AG04449 (cell line): ENCODE measurements at regions not wholly inside any gene's neighbourhood (a gene's known extent, or its start where the extent isn't known, plus 50 kb on each side); places are given as distances from the start of the nearest gene placed in this dataset.
"Not testable (repeated sequence)": the region's sequence is repeated elsewhere in the genome, so short reads cannot be mapped to it uniquely, and the experiment has no call there.

Source experiments
- CTCF ChIA-PET: fragments of 350-600 bp; formaldehyde crosslinking; extraction: SDS; loops from one replicate; lab custom pipeline; 2021; ENCODE audit warnings: antibody characterized with exemption; lab: Yijun Ruan, JAX
- POLR2A ChIA-PET: fragments of 400-600, 350-600 bp; formaldehyde crosslinking; extraction: SDS; loops from one replicate; lab custom pipeline; 2020; ENCODE audit warnings: antibody characterized with exemption, inconsistent platforms; lab: Yijun Ruan, JAX
- DNase-seq: peaks from one replicate; pipeline ENCODE4 v3.0.0-alpha.2; 2010; ENCODE audit warnings: low read depth, low spot score
- H3K4me3 ChIP-seq: 2 replicates; pipeline ENCODE4 v1.5.1; 2011; ENCODE audit warnings: low read depth, mild to moderate bottlenecking, control low read depth, low read length
- TF ChIP-seq, protein P1 (sequence below): IDR thresholded peaks from one replicate; pipeline ENCODE4 v1.5.1; 2011; ENCODE audit warnings: mild to moderate bottlenecking, moderate library complexity, low read length, control low read depth, inconsistent platforms; ENCODE audit not compliant: insufficient read depth; ENCODE audit errors: missing control alignments

DNA sequence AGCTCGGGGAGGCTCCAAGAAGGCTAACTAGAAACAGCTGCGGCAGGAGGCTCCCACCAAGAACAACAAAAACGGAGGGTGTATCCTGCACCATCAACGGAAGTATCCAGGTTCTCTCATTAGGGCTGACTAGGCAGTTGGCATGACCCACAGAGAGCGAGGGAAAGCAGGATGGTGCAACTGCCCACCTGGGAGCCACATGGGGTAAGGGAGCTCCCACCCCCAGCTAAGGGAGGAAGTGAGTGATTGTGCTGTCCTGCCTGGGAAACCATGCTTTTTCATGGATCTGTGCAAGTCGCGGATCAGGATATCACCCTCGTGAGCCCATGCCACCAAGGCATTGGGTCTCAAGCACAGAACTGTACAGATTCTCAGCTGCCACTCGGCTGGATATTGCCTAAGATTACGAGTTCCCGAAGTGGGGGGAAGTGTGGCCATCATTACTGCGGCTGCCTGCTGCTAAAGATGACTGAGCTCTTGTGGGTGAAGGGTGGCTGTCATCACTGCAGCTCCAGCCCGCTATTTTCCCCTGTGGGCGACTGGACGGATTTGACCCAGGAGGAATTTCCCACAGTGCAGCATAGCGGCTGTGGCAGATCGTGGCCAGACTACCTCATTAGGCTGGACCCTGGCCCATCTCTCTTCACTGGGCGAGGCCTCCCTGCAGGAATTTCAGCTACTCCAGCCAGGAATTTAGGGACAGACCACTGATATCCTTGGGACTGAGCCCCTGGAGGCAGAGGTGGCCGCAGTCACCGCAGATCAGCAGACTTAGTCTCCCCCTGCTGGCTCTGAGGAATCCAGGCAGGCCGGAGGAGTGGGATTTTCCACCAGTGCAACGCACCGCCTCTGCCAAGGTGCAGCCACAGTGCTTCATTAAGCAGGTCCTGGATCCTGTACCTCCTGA, 515.7 kb downstream of the FRK start:
- TF ChIP-seq, protein P1, sequence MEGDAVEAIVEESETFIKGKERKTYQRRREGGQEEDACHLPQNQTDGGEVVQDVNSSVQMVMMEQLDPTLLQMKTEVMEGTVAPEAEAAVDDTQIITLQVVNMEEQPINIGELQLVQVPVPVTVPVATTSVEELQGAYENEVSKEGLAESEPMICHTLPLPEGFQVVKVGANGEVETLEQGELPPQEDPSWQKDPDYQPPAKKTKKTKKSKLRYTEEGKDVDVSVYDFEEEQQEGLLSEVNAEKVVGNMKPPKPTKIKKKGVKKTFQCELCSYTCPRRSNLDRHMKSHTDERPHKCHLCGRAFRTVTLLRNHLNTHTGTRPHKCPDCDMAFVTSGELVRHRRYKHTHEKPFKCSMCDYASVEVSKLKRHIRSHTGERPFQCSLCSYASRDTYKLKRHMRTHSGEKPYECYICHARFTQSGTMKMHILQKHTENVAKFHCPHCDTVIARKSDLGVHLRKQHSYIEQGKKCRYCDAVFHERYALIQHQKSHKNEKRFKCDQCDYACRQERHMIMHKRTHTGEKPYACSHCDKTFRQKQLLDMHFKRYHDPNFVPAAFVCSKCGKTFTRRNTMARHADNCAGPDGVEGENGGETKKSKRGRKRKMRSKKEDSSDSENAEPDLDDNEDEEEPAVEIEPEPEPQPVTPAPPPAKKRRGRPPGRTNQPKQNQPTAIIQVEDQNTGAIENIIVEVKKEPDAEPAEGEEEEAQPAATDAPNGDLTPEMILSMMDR: peak; percentile 2
- DNase-seq: no peak
- H3K4me3 ChIP-seq: no peak overlapping the region
- CTCF ChIA-PET: no interaction called here
- POLR2A ChIA-PET: no interaction called here

DNA sequence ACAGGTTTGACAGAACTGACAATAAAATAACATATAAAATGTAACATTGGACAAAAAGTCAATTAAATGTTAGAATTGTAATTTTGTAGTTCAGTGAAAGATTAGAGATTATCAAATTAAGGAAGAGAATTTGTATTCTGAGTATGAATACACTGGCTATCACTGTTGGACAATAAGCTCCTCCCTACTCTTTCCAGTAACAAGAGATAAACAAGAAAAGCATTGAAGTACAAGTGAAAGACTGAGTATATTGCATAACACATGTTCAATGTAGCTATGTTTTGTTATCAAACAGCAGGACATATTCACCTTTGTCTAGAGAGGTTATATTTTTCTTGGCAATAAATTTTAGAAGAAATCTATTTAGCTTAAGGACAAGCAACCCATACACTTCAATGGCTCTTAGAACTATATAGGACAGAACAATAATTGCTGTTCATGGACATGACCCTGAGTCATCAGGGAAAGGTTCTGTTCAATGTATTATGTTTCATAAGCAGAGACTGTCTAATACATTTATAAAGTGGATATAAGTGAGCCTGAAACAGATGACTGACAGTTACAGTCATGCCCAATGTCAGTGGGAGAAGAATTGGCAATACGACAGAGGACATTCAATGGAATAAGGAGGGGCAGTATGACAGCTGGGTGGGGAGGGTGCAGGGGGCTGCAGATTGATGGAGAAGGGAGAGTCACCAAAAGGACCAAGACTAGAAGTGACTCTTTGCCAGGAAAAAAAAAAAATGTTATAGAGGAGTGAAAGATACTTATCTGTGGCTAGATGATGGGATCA, 520.4 kb downstream of the FRK start:
- ChIA-PET CTCF (no interaction called here), POLR2A (no interaction called here)
- DNase-seq: no peak
- TF ChIP-seq, protein P1: no peak
- no peak overlapping the region for H3K4me3 ChIP-seq

DNA sequence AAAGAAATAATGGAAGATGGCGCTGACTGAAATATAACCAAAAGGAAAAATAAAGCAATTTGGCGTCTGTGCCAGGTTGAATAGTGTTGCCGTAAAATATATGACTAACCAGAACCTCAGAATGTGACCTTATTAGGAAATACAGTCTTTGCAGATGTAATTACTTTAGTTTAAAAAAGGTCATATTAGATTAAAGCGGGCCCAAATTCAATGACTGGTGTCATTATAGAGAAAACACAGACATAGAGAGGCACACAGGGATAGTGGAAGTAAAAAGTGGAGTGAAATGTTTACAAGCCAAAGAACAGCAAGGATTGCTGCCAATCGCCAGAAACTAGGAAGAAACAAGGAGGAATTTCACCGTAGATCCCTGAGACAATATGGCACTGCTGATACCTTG, 521.2 kb downstream of the FRK start:
- DNase-seq: no peak
- TF ChIP-seq, protein P1: no peak
- ChIA-PET CTCF (no interaction called here), POLR2A (no interaction called here)
- H3K4me3 ChIP-seq: no peak overlapping the region

DNA sequence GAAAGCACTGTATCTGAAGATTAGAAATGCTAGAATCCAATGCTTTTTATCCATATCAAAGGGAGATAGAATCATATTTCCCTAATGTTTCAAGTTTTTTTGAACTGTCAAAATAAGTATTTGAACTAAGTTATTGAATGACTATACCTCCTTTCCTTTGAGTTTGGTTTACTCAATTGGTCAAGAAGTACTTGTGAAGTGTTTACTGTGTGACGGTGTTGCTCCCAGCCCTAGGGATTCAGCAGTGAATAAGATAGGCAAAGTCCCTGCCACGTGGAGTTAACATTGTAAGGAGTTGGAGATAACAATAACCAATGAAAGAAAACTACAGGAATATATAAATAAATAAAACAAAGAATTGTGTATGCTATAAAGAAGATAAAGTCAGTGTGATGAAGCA, 535.9 kb downstream of the FRK start:
- CTCF ChIA-PET: no interaction called here
- TF ChIP-seq, protein P1: no peak
- POLR2A ChIA-PET: no interaction called here
- no peak overlapping the region for H3K4me3 ChIP-seq
- DNase-seq: no peak

DNA sequence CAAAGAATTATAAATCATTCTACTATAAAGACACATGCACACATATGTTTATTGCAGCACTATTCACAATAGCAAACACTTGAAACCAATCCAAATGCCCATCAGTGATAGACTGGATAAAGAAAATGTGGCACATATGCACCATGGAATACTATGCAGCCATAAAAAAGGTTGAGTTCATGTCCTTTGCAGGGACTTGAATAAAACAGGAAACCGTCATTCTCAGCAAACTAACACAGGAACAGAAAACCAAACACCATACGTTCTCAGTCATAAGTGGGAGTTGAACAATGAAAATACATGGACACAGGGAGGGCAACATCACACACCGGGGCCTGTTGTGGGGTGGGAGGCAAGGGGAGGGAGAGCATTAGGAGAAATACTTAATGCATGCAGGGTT, 538.9 kb downstream of the FRK start:
- POLR2A ChIA-PET, H3K4me3 ChIP-seq: not testable (repeated sequence)

DNA sequence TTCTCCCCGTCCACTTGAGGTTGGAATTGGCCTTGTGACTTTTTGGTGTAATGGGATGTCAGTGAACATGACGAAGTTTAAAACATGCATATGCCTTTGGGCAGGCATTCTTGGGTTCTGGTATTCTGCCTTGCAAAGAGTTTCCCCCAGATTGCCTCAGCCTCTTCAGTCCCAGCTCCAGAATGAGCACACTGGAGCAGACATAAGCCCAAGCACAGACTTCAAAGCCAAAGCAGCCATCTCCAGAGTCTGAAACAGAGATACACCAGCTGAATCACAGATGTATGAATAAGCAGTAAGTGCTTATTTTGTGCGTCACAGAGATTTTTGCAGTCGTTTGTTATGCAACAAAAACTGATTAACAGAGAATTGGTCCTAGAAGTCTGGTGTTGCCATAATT, 546.0 kb downstream of the FRK start:
- ChIA-PET POLR2A (no interaction called here), CTCF (no interaction called here)
- TF ChIP-seq, protein P1: no peak
- no peak overlapping the region for H3K4me3 ChIP-seq
- peak; percentile 19 for DNase-seq

More for the DNA sequence above, 538.9 kb downstream of the FRK start:
- DNase-seq, CTCF ChIA-PET: not testable (repeated sequence)
